Keratinocyte (primary cell): ENCODE measurements at regions not wholly inside any gene's neighbourhood (a gene's known extent, or its start where the extent isn't known, plus 50 kb on each side); places are given as distances from the start of the nearest gene placed in this dataset.

Experiments
- DNase-seq: peaks from one replicate; pipeline ENCODE4 v3.0.0-alpha.2; 2011; ENCODE audit warnings: low read depth, missing footprints, low spot score
- FAIRE-seq: peaks from 2 replicates; lab custom pipeline; 2011; peaks lifted over from hg19 to GRCh38; lab: Jason Lieb, UNC
- H2AFZ ChIP-seq: 2 replicates; pipeline ENCODE4 v1.6.0; 2012; ENCODE audit warnings: low read length, control low read depth, inconsistent platforms; ENCODE audit not compliant: control insufficient read depth
- H3K27ac ChIP-seq: 2 replicates; pipeline ENCODE4 v1.5.1; 2011; ENCODE audit warnings: low read length; ENCODE audit not compliant: control insufficient read depth, insufficient read depth
- H3K27me3 ChIP-seq: 3 replicates; pipeline ENCODE4 v1.6.0; 2011; ENCODE audit warnings: low read length; ENCODE audit not compliant: control insufficient read depth, insufficient read depth; ENCODE audit errors: extremely low read depth
- H3K36me3 ChIP-seq, 2 experiments: 2 replicates in 1 of 2; 3 replicates in 1 of 2; pipeline ENCODE4 v1.5.1; 2011; ENCODE audit warnings: low read length in 2 of 2, mild to moderate bottlenecking in 1 of 2; ENCODE audit not compliant: control insufficient read depth in 2 of 2, insufficient read depth in 2 of 2; ENCODE audit errors: extremely low read depth in 1 of 2
- H3K4me1 ChIP-seq: 3 replicates; pipeline ENCODE4 v1.5.1; 2011; ENCODE audit warnings: low read length; ENCODE audit not compliant: control insufficient read depth, insufficient read depth; ENCODE audit errors: extremely low read depth
- H3K4me2 ChIP-seq: 3 replicates; pipeline ENCODE4 v1.6.0; 2011; ENCODE audit warnings: low read depth, low read length; ENCODE audit not compliant: control insufficient read depth, insufficient read depth; ENCODE audit errors: extremely low read depth
- H3K4me3 ChIP-seq, 3 experiments: fragments of 200-600 bp in 1 of 3; sonication (generic) in 1 of 3; 2 replicates in 2 of 3; 3 replicates in 1 of 3; pipeline ENCODE4 v1.5.1; 2011 to 2016; ENCODE audit warnings: low read length in 3 of 3, mild to moderate bottlenecking in 3 of 3, control low read depth in 2 of 3, inconsistent platforms in 1 of 3, low read depth in 1 of 3, mixed read lengths in 1 of 3, mixed run types in 1 of 3, moderate library complexity in 1 of 3; ENCODE audit not compliant: control insufficient read depth in 2 of 3, insufficient read depth in 2 of 3; ENCODE audit errors: extremely low read depth in 1 of 3
- H3K79me2 ChIP-seq: 2 replicates; pipeline ENCODE4 v1.6.0; 2012; ENCODE audit warnings: low read length; ENCODE audit not compliant: control insufficient read depth, insufficient read depth
- H3K9ac ChIP-seq: 3 replicates; pipeline ENCODE4 v1.6.0; 2011; ENCODE audit warnings: low read length; ENCODE audit not compliant: control insufficient read depth, insufficient read depth; ENCODE audit errors: extremely low read depth
- H3K9me1 ChIP-seq: 3 replicates; pipeline ENCODE4 v1.6.0; 2011; ENCODE audit warnings: low read length; ENCODE audit not compliant: control insufficient read depth, insufficient read depth; ENCODE audit errors: extremely low read depth
- H3K9me3 ChIP-seq: 2 replicates; pipeline ENCODE4 v1.5.1; 2012; ENCODE audit warnings: low read depth, low read length; ENCODE audit not compliant: control insufficient read depth
- H4K20me1 ChIP-seq: 3 replicates; pipeline ENCODE4 v1.6.0; 2011; ENCODE audit warnings: low read length; ENCODE audit not compliant: control insufficient read depth, insufficient read depth; ENCODE audit errors: extremely low read depth
- EZH2 ChIP-seq: IDR thresholded peaks from one replicate; pipeline ENCODE4 v1.6.1; 2012; ENCODE audit warnings: inconsistent platforms, mild to moderate bottlenecking, low read length, moderate library complexity
- dilution Hi-C: fragments of 300-500 bp; cut with MboI; formaldehyde crosslinking; loops from one replicate; pipeline ENCODE4 v1.7.0; 2020; ENCODE audit warnings: low sequenced_read_pairs; ENCODE audit not compliant: extremely low pct_ligation_motif_present
- TF ChIP-seq, protein P1 (sequence below), 3 experiments: IDR thresholded peaks in 1 of 3; conservative IDR thresholded peaks in 1 of 3; optimal IDR thresholded peaks in 1 of 3; 2 replicates in 2 of 3; 3 replicates in 1 of 3; pipeline versions ENCODE3 to v1.5.1; 2011; ENCODE audit warnings: low read length in 3 of 3, mild to moderate bottlenecking in 3 of 3, moderate library complexity in 2 of 3, control low read depth in 1 of 3, inconsistent platforms in 1 of 3; ENCODE audit not compliant: insufficient read depth in 2 of 3; ENCODE audit errors: extremely low read depth in 1 of 3

GRCh38 chr6:147675281-147675680 lies 166.8 kb downstream of the SAMD5 start:
- H3K27ac ChIP-seq = no peak overlapping the region
- H3K9me3 ChIP-seq = no peaks in the 10 kb centered on the region
- no peaks in the 10 kb centered on the region for H3K9me1 ChIP-seq
- H3K4me1 ChIP-seq = no peaks in the 10 kb centered on the region
- H4K20me1 ChIP-seq = no peaks in the 10 kb centered on the region
- H3K79me2 ChIP-seq = no peaks in the 10 kb centered on the region
- DNase-seq (peak; percentile 36), FAIRE-seq (no peak)
- no peaks in the 10 kb centered on the region for H3K36me3 ChIP-seq
- H3K9ac ChIP-seq = no peak overlapping the region
- no peak for TF ChIP-seq EZH2
- TF ChIP-seq, protein P1, sequence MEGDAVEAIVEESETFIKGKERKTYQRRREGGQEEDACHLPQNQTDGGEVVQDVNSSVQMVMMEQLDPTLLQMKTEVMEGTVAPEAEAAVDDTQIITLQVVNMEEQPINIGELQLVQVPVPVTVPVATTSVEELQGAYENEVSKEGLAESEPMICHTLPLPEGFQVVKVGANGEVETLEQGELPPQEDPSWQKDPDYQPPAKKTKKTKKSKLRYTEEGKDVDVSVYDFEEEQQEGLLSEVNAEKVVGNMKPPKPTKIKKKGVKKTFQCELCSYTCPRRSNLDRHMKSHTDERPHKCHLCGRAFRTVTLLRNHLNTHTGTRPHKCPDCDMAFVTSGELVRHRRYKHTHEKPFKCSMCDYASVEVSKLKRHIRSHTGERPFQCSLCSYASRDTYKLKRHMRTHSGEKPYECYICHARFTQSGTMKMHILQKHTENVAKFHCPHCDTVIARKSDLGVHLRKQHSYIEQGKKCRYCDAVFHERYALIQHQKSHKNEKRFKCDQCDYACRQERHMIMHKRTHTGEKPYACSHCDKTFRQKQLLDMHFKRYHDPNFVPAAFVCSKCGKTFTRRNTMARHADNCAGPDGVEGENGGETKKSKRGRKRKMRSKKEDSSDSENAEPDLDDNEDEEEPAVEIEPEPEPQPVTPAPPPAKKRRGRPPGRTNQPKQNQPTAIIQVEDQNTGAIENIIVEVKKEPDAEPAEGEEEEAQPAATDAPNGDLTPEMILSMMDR (optimal IDR thresholded peaks at IDR 0.05 in 1 of 3, IDR thresholded peaks at IDR 0.05 in 1 of 3, conservative IDR thresholded peaks at IDR 0.05 in 1 of 3; ENCODE audit: extremely low read depth in 1 of 3, insufficient read depth in 2 of 3, low read length in 3 of 3) = no peak
- dilution Hi-C loops = no loop called here
- H3K4me2 ChIP-seq = no peak overlapping the region
- H3K27me3 ChIP-seq = no peaks in the 10 kb centered on the region
- no peak overlapping the region for H2AFZ ChIP-seq
- H3K4me3 ChIP-seq = no peak overlapping the region

DNA sequence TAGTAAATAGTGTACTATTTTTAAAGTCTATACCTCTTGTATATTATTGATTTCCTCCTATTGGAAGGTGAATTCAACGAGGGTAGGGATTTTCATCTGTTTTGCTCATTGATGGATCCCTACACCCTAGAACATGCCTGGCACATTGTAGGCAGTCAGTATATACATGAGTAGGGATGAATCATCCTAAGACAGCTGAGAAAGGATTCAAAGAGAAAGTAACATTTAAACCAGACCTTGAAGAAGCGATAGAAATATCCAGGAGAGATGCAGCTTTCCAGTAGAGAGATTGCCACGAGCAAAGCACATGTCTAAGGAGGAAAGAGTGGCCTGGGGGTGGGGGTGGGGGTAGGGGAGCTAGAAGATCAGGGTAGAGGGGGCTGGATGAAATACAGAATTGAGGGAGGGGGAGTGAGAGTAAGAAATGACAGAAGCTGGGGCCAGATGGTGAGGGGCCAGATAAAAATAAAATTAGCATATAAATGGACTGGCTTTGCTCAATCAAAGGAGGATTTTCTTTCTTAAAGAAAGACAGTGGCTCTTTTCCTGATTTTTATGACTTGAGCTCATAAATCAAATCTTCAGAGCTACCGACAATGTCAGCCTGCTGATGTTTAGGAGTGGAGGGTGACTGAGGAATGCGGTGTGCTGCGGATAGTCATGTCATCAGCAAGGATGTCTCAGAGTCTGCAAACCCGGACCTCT lies 168.2 kb downstream of the SAMD5 start:
- no peak for FAIRE-seq
- Histone ChIP-seq H3K4me2 (no peak overlapping the region), H2AFZ (no peak overlapping the region), H3K27ac (no peak overlapping the region), H4K20me1 (no peaks in the 10 kb centered on the region), H3K4me1 (no peaks in the 10 kb centered on the region), H3K9me1 (no peaks in the 10 kb centered on the region), H3K4me3 (no peak overlapping the region), H3K79me2 (no peaks in the 10 kb centered on the region), H3K36me3 (no peaks in the 10 kb centered on the region), H3K9ac (no peak overlapping the region), H3K9me3 (no peaks in the 10 kb centered on the region), H3K27me3 (no peaks in the 10 kb centered on the region)
- dilution Hi-C loops = no loop called here
- TF ChIP-seq EZH2 = no peak
- TF ChIP-seq, protein P1 (optimal IDR thresholded peaks at IDR 0.05 in 1 of 3, IDR thresholded peaks at IDR 0.05 in 1 of 3, conservative IDR thresholded peaks at IDR 0.05 in 1 of 3; ENCODE audit: extremely low read depth in 1 of 3, insufficient read depth in 2 of 3, low read length in 3 of 3) = no peak
- no peak for DNase-seq
